Osteocyte (in vitro differentiated cells): ENCODE measurements at regions not wholly inside any gene's neighbourhood (a gene's known extent, or its start where the extent isn't known, plus 50 kb on each side); places are given as distances from the start of the nearest gene placed in this dataset.

Source experiments
- DNase-seq: peaks from one replicate; pipeline ENCODE4 v3.0.0; 2021; ENCODE audit warnings: mixed read lengths; ENCODE audit not compliant: unreplicated experiment; ENCODE audit errors: extremely low spot score
- H3K27ac Mint-ChIP-seq: one replicate; pipeline ENCODE4 v1.8.0; 2021; ENCODE audit warnings: mild to moderate bottlenecking, mixed read lengths; ENCODE audit not compliant: unreplicated experiment
- H3K27me3 Mint-ChIP-seq: one replicate; pipeline ENCODE4 v1.8.0; 2021; ENCODE audit warnings: mixed read lengths; ENCODE audit not compliant: unreplicated experiment
- H3K36me3 Mint-ChIP-seq: one replicate; pipeline ENCODE4 v1.8.0; 2021; ENCODE audit warnings: mixed read lengths; ENCODE audit not compliant: unreplicated experiment
- H3K4me1 Mint-ChIP-seq: one replicate; pipeline ENCODE4 v1.8.0; 2021; ENCODE audit warnings: mixed read lengths; ENCODE audit not compliant: unreplicated experiment
- H3K4me3 Mint-ChIP-seq: one replicate; pipeline ENCODE4 v1.8.0; 2021; ENCODE audit warnings: mild to moderate bottlenecking, moderate library complexity, mixed read lengths; ENCODE audit not compliant: unreplicated experiment
- H3K9me3 Mint-ChIP-seq: one replicate; pipeline ENCODE4 v1.8.0; 2021; ENCODE audit warnings: mixed read lengths; ENCODE audit not compliant: unreplicated experiment
- CTCF ChIP-seq: fragments of 200-600 bp; sonication (generic); IDR thresholded peaks from 2 replicates; pipeline ENCODE4 v1.5.0; 2021; ENCODE audit warnings: antibody characterized with exemption, mild to moderate bottlenecking, moderate library complexity

GRCh38 chr2:106607371-106607770 is 120.2 kb downstream of the CD8B2 start:
- no peak for DNase-seq
- Mint-ChIP-seq H3K27me3 (peaks cover 49% of the 10 kb centered on the region), H3K4me1 (no peaks in the 10 kb centered on the region), H3K4me3 (no peak overlapping the region), H3K27ac (no peak overlapping the region), H3K9me3 (no peaks in the 10 kb centered on the region), H3K36me3 (no peaks in the 10 kb centered on the region)
- no peak for TF ChIP-seq CTCF

- Mint-ChIP-seq H3K27ac (no peak overlapping the region), H3K9me3 (no peaks in the 10 kb centered on the region), H3K4me3 (no peak overlapping the region), H3K4me1 (no peaks in the 10 kb centered on the region), H3K36me3 (no peaks in the 10 kb centered on the region), H3K27me3 (peaks cover 37% of the 10 kb centered on the region)
- DNase-seq: no peak
- TF ChIP-seq CTCF: no peak
Measured at GRCh38 chr2:106609780-106610179, 122.6 kb downstream of the CD8B2 start.

GRCh38 chr2:106614511-106615291 is 127.5 kb downstream of the CD8B2 start:
- peaks cover 39% of the 10 kb centered on the region for H3K27me3 Mint-ChIP-seq
- H3K4me3 Mint-ChIP-seq: no peak overlapping the region
- no peaks in the 10 kb centered on the region for H3K4me1 Mint-ChIP-seq
- H3K27ac Mint-ChIP-seq: no peak overlapping the region
- no peak for TF ChIP-seq CTCF
- no peaks in the 10 kb centered on the region for H3K9me3 Mint-ChIP-seq
- no peak for DNase-seq
- H3K36me3 Mint-ChIP-seq: no peaks in the 10 kb centered on the region

GRCh38 chr2:106618614-106619013 is 131.4 kb downstream of the CD8B2 start:
- H3K4me1 Mint-ChIP-seq: no peaks in the 10 kb centered on the region
- H3K36me3 Mint-ChIP-seq: no peaks in the 10 kb centered on the region
- TF ChIP-seq CTCF: no peak
- H3K27me3 Mint-ChIP-seq: peaks cover 43% of the 10 kb centered on the region
- no peaks in the 10 kb centered on the region for H3K9me3 Mint-ChIP-seq
- no peak overlapping the region for H3K27ac Mint-ChIP-seq
- H3K4me3 Mint-ChIP-seq: no peak overlapping the region
- no peak for DNase-seq

- no peaks in the 10 kb centered on the region for H3K4me1 Mint-ChIP-seq
- H3K4me3 Mint-ChIP-seq: no peak overlapping the region
- no peaks in the 10 kb centered on the region for H3K36me3 Mint-ChIP-seq
- no peak for DNase-seq
- TF ChIP-seq CTCF: no peak
- no peak overlapping the region for H3K27ac Mint-ChIP-seq
- H3K9me3 Mint-ChIP-seq: peaks cover 4% of the 10 kb centered on the region
- peaks cover 66% of the 10 kb centered on the region for H3K27me3 Mint-ChIP-seq
Measured at GRCh38 chr2:106623456-106623855, 136.3 kb downstream of the CD8B2 start.
